ENCODE measurements at regions not wholly inside any gene's neighbourhood (a gene's known extent, or its start where the extent isn't known, plus 50 kb on each side); places are given as distances from the start of the nearest gene placed in this dataset.
"Not testable (repeated sequence)": the region's sequence is repeated elsewhere in the genome, so short reads cannot be mapped to it uniquely, and the experiment has no call there.

DNA sequence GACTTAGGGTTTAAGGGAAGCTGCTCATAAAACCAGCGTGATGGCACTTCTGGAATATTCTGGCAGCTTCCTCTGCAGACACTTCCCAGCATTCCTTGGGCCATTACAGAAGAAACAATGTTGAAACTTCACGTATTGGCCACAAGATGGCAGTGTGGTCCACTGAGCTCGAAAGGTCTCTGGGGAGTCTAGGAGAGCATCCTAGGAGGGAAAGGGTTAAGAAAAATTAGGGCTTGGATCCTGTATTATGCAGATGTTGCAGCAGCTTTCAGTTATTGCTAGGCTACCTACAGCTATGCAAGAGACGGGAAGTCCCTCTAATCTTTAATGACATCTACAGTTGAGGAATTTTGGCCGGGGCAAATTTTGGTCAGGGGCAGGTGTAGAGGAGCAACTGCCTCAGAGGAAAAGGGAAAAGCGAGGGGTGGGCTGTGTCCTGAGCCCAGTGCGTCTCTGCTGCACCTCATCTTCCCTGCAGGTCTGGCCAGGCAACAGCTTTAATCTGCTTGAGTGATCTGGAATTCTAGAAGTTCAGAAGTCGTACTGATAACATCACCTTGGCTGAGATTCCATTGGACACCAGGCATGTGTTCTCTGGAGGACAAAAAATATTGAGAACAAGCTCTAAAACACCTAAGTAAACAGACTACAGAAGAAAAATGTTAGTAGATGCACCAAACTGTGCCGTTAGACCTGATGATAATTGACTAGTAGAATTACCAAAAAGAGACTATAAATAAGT lies 220.8 kb upstream of the PRSS58 start:
- peaks cover 31% of the 10 kb centered on the region for H3K27me3 Mint-ChIP-seq
- H3K4me3 Mint-ChIP-seq: no peak overlapping the region
- no peaks in the 10 kb centered on the region for H3K9me3 Mint-ChIP-seq
- peaks cover 7% of the 10 kb centered on the region for H3K4me1 Mint-ChIP-seq
- ATAC-seq: no peak
- no peaks in the 10 kb centered on the region for H3K36me3 Mint-ChIP-seq
- no peak overlapping the region for H3K27ac Mint-ChIP-seq

DNA sequence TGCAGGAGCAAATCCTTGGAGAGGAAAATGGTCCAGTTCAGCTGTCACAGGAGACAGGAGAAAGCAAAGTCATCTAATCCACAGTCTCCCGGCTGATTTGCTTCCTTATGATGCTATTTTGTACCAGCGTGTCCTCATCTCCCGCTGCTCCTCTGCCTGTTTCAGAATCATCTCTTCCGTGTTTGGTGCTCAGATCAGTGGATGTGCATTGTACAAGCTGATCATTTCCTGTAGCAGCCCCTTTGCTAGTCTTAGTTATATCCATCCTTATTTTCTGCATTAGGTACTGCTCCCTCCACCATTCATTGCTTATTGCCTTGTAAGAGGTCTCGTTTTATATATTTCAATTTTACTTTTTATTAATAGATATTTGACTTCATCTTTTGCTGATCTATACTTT lies 219.9 kb upstream of the PRSS58 start:
- not testable (repeated sequence) for H3K9me3 Mint-ChIP-seq, H3K36me3 Mint-ChIP-seq, ATAC-seq, H3K4me3 Mint-ChIP-seq, H3K27ac Mint-ChIP-seq
- peaks cover 40% of the 10 kb centered on the region for H3K27me3 Mint-ChIP-seq
- H3K4me1 Mint-ChIP-seq: peaks cover 11% of the 10 kb centered on the region

DNA sequence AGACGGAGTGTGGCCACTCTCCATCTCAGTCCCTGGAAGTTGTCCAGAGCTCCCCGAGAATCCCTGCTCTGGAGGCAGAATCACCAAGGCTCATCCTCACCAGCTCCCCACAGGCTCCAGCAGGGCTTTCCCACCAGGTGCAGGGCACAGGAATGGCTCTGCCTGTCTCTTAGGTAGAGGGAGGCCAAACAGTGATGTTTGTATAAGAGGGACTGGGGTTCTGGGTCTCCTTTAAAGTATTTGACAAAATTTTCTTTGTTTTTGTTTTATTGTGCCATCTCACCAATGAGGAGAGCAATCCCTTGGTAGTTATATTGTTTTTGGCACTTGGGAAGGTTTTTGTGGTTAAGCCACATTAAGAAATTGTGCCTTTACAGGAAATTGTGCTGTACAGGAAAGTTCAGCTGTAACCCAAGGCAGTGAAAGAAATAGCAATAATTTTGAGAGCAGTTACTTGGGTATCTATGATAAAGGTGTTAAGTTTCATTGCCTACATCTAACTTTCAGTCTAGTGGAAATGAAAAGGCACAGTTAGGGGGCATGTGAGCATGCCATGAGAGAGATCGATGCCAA lies 219.3 kb upstream of the PRSS58 start:
- Mint-ChIP-seq H3K27me3 (peaks cover 41% of the 10 kb centered on the region), H3K36me3 (no peaks in the 10 kb centered on the region), H3K27ac (no peak overlapping the region), H3K4me1 (peaks cover 16% of the 10 kb centered on the region), H3K9me3 (no peaks in the 10 kb centered on the region), H3K4me3 (no peak overlapping the region)
- ATAC-seq: peak; percentile 14

DNA sequence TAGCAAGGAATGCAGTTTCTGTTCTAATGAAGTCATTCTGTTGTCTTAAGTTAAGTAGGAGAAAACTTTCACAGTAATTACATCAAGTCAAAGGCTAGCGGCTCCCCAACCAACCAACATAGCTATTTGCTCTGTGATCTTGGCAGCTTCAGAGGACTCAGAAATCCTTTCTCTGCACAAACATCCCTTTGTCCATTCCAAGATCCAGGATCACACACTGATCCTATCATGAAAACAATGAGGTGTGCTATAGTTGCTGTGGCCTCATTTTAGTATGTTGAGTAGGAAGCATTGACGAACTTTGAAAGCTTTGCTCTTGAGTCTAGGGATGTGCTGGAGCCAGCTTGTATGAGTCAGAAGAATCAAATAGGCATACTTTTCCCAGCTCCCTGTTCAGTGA lies 218.2 kb upstream of the PRSS58 start:
- Mint-ChIP-seq H3K36me3 (no peaks in the 10 kb centered on the region), H3K4me3 (no peak overlapping the region), H3K4me1 (peaks cover 16% of the 10 kb centered on the region), H3K27me3 (peaks cover 49% of the 10 kb centered on the region), H3K27ac (no peak overlapping the region), H3K9me3 (no peaks in the 10 kb centered on the region)
- no peak for ATAC-seq

DNA sequence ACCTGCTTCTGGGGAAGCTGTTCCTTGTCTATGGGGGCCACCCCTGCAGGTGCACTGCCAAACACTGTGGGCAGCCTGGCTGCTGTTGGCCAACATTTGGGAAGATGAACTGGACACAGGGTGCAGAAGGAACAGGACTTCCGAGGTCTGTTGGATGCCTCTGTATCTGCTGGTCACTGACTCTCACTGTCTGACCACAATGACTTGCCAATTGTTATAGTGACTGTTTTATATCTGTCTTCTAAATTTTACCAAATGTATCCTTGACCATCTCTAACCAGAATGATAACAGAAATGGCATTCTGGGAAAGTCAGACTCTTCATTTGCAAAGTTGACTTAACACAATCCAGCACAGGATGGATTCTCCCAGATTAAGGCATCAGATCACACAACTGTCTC lies 214.0 kb upstream of the PRSS58 start:
- ATAC-seq: peak; percentile 20
- Mint-ChIP-seq H3K9me3 (no peaks in the 10 kb centered on the region), H3K36me3 (no peaks in the 10 kb centered on the region), H3K27me3 (peaks cover 62% of the 10 kb centered on the region), H3K4me1 (peaks cover 9% of the 10 kb centered on the region), H3K4me3 (no peak overlapping the region), H3K27ac (no peak overlapping the region)

DNA sequence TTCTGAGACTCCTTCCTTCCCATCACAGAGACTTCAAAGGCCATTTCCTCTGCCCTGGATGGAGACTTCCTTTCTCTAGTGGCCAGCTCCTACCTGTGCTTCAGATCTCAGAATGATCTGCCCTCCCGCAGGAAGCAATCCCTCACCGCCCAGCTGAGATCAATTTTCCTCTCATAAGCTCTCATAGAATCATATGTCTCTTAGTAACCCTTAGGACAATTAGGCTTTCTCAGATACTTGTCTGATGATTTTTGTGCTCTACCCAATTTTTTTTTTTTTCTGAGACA lies 212.6 kb upstream of the PRSS58 start:
- ATAC-seq: no peak
- H3K4me3 Mint-ChIP-seq: no peak overlapping the region
- peaks cover 67% of the 10 kb centered on the region for H3K27me3 Mint-ChIP-seq
- peaks cover 9% of the 10 kb centered on the region for H3K4me1 Mint-ChIP-seq
- H3K36me3 Mint-ChIP-seq: no peaks in the 10 kb centered on the region
- no peak overlapping the region for H3K27ac Mint-ChIP-seq
- no peaks in the 10 kb centered on the region for H3K9me3 Mint-ChIP-seq

DNA sequence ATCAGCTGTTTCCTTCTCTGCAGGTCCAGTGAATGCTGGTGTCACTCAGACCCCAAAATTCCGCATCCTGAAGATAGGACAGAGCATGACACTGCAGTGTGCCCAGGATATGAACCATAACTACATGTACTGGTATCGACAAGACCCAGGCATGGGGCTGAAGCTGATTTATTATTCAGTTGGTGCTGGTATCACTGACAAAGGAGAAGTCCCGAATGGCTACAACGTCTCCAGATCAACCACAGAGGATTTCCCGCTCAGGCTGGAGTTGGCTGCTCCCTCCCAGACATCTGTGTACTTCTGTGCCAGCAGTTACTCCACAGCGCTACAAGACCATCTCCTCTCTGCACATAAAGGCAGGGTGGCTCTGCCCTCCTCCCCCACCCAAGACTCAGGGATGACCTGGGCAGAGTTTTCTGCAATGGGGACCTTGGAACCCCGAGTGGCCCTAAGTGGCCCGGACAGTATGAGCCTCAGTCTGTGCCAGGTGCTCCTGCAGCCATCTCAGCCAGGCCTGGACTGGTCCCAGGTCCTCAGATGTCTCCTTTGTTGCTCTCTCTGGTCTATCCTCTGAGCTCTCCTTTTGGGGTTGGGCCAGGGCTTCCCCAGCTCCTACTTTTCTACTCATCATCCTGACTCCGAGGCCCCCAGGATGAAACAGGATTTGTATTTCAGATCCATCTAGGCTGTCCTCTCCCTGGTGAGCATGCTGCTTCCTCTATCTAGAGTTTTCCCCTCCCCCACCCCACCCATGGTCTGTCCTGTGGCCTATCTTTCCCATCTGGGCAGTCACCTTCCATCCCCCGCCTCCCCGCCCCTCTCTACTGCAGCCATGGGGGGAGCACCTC lies 212.1 kb upstream of the PRSS58 start:
- peaks cover 9% of the 10 kb centered on the region for H3K4me1 Mint-ChIP-seq
- H3K9me3 Mint-ChIP-seq: no peaks in the 10 kb centered on the region
- H3K36me3 Mint-ChIP-seq: no peaks in the 10 kb centered on the region
- H3K4me3 Mint-ChIP-seq: no peak overlapping the region
- no peak overlapping the region for H3K27ac Mint-ChIP-seq
- peaks cover 71% of the 10 kb centered on the region for H3K27me3 Mint-ChIP-seq
- ATAC-seq: no peak

DNA sequence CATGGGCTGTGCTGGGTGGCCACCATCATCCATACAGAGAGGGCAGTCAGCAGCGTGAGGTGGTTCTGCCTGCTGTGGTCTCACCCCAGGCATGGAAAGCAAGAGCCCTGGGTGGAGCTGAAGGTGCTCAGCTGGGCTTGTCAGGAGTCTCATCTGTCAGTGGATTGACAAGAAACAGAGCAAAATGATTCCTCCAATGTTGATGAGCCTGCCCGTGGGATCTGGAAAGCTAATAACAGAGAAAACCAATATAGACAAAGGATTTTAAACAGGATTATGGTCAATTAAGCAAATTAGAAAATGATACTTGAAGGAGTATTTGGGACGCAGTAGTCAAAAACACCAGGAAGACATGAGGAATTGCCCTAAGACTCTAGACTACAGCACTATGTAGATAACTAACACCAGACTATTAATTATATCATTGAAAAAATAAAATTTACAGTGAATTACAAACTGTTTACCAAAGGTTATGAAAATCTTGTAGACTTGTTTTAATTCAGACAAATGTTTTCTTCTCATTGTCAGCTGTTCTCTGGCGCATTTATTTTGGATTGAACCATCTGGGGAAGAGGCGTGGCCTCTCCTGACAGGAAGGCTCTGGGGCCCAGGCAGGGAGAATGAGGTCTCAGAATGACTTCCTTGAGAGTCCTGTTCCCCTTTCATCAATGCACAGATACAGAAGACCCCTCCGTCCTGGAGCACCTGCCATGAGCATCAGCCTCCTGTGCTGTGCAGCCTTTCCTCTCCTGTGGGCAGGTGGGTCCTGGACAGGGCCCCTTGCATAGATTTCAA lies 211.2 kb upstream of the PRSS58 start:
- H3K4me1 Mint-ChIP-seq: peaks cover 9% of the 10 kb centered on the region
- no peak for ATAC-seq
- no peak overlapping the region for H3K27ac Mint-ChIP-seq
- no peak overlapping the region for H3K4me3 Mint-ChIP-seq
- H3K27me3 Mint-ChIP-seq: peaks cover 66% of the 10 kb centered on the region
- no peaks in the 10 kb centered on the region for H3K9me3 Mint-ChIP-seq
- no peaks in the 10 kb centered on the region for H3K36me3 Mint-ChIP-seq

DNA sequence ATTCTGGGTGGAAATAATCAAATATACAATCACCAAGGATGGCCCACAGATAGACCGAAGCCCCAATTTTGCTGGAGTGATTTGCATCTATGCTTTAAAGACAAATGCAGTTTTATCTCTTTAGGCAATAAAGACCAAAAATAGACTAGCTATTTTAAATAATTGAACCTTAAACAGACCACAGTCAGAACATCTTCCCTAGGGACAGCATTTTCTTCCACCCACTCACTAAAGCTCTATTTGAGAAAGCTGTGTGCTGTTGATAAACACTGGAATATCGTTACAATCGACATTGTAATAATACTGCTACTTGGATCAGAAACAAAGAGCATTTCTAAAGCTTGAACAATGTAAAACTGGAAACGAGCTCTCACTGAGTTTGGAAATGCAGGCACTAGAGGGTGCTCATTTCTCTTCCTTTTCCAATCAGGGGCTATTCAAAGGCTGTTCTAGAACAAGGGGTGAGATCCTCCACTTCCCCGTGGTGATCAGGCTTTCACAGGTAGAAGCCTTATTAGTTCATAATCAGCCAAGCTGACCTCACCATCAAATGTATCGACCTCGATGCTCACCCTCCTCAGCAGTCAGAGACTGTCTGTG lies 209.3 kb upstream of the PRSS58 start:
- H3K4me3 Mint-ChIP-seq, H3K9me3 Mint-ChIP-seq, H3K27ac Mint-ChIP-seq, H3K4me1 Mint-ChIP-seq, ATAC-seq, H3K36me3 Mint-ChIP-seq: not testable (repeated sequence)
- H3K27me3 Mint-ChIP-seq: peaks cover 53% of the 10 kb centered on the region

DNA sequence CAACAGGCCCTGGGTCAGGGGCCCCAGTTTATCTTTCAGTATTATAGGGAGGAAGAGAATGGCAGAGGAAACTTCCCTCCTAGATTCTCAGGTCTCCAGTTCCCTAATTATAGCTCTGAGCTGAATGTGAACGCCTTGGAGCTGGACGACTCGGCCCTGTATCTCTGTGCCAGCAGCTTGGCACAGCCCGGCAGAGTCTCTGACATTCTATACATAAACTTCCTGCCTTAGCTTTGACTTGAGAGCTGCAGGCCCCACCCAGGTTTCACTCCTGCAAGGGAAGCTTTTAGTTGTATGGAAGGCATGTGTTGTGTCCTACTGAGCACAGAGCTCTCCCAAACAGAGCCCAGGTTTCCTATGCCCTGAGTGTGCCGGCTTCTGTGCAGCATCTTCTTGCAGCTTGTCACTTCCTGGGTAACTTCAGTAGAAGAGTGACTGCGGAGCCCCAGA lies 205.6 kb upstream of the PRSS58 start:
- Mint-ChIP-seq H3K4me1 (peaks cover 8% of the 10 kb centered on the region), H3K4me3 (no peak overlapping the region), H3K9me3 (no peaks in the 10 kb centered on the region), H3K27me3 (peaks cover 32% of the 10 kb centered on the region), H3K27ac (no peak overlapping the region), H3K36me3 (no peaks in the 10 kb centered on the region)
- no peak for ATAC-seq

DNA sequence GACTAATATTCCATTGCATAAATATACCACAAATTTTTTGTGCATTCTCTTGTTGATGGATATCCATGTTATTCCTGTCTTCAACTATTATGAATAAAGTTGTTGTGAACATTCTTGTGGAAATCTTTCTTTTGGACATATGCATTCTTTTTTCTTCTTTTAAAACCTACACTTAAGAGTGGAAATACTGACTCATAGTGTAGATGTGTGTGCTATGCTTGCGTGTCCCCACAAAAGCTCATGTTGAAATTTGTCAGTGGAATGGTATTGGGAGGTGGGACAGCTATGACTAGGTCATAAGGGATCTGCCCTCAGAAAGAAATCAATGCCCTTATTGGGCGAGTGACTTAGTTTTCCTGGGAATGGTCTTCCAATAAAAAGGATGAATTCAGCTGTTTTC lies 203.6 kb upstream of the PRSS58 start:
- no peak for ATAC-seq
- no peaks in the 10 kb centered on the region for H3K36me3 Mint-ChIP-seq
- H3K4me1 Mint-ChIP-seq: peaks cover 8% of the 10 kb centered on the region
- H3K9me3 Mint-ChIP-seq: no peaks in the 10 kb centered on the region
- H3K27ac Mint-ChIP-seq: no peak overlapping the region
- H3K4me3 Mint-ChIP-seq: no peak overlapping the region
- peaks cover 25% of the 10 kb centered on the region for H3K27me3 Mint-ChIP-seq

DNA sequence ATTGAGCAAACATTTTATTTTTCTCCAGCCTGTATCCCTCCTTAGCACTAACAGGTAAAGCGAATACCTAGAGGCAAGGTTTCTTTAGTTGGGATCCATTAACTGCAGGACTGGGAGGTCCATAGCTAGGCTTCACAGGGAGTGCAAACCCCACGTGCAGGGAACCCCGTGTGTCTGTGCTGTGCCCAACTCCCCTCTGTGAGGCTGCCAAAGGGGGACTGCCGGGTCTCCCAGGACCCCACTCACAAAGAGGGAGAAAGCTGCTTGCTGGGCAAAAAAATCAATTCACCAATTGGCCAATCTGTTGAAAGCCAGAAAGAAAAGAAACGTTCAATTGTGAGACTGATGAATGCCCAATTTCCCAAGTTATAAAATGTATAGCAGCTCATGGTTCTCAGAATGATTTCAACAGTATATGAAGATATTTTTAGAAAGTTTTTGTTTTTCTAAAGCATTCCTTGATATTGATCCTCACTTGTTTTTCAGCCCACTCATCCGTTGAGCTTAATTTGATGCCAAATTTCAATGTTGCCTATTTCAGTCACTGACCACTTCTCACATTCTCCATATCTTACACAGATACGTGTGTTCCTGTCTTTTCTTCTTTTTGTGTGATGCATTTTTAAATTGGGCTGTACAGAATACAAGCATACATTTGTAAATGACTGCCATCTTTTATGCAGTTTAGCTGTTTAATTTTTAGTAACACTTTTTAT lies 202.7 kb upstream of the PRSS58 start:
- H3K9me3 Mint-ChIP-seq: no peaks in the 10 kb centered on the region
- H3K36me3 Mint-ChIP-seq: no peaks in the 10 kb centered on the region
- peaks cover 8% of the 10 kb centered on the region for H3K4me1 Mint-ChIP-seq
- H3K27me3 Mint-ChIP-seq: peaks cover 19% of the 10 kb centered on the region
- no peak overlapping the region for H3K27ac Mint-ChIP-seq
- no peak overlapping the region for H3K4me3 Mint-ChIP-seq
- ATAC-seq: no peak

DNA sequence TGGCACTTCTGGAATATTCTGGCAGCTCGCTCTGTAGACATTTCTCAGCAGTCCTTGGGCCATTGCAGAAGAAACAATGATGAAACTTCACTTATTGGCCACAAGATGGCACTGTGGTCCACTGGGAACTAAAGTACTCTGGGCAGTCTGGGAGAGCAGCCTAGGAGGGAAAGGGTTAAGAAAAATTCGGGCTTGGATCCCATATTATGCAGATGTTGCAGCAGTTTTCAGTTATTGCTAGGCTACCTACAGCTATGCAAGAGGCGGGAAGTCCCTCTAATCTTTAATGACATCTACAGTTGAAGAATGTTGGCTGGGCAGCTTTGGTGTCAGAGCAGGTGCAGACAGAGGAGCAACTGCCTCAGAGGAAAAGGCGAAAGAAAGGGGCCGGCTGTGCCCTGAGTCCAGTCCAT lies 201.7 kb upstream of the PRSS58 start:
- H3K27me3 Mint-ChIP-seq: peaks cover 16% of the 10 kb centered on the region

DNA sequence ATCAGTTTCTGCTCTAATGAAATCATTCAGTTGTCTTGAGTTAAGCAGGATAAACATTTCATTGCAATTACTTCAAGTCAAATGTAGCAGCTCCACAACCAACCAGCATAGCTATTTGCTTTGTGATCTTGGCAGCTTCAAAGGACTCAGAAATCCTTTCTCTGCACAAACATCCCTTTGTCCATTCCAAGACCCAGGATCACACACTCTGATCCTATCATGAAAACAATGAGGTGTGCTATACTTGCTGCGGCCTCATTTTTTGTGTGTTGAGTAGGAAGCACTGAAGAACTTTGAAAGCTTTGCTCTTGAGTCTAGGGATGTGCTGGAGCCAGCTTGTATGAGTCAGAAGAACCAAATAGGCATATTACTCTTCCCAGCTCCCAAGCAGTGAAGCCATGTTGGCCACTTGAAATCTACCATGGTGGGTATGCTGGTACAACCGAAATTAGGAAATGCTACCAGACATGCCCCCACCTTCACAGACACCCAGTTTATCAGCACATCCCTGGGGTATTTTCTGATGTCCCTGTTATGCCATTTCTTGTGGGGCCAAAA lies 199.4 kb upstream of the PRSS58 start:
- H3K9me3 Mint-ChIP-seq: no peaks in the 10 kb centered on the region
- peaks cover 8% of the 10 kb centered on the region for H3K4me1 Mint-ChIP-seq
- peaks cover 38% of the 10 kb centered on the region for H3K27me3 Mint-ChIP-seq
- no peak overlapping the region for H3K27ac Mint-ChIP-seq
- no peaks in the 10 kb centered on the region for H3K36me3 Mint-ChIP-seq
- no peak for ATAC-seq
- H3K4me3 Mint-ChIP-seq: no peak overlapping the region

More for the DNA sequence above, 201.7 kb upstream of the PRSS58 start:
- no peaks in the 10 kb centered on the region for H3K9me3 Mint-ChIP-seq
- no peak overlapping the region for H3K4me3 Mint-ChIP-seq
- H3K4me1 Mint-ChIP-seq: peaks cover 8% of the 10 kb centered on the region
- no peaks in the 10 kb centered on the region for H3K36me3 Mint-ChIP-seq
- ATAC-seq: no peak
- H3K27ac Mint-ChIP-seq: no peak overlapping the region
